HepG2 (cell line): ENCODE measurements at regions not wholly inside any gene's neighbourhood (a gene's known extent, or its start where the extent isn't known, plus 50 kb on each side); places are given as distances from the start of the nearest gene placed in this dataset.

Experiments
- ATAC-seq: fragments of 200-7000 bp; cut with Tn5 transposase; 3 replicates; pipeline ENCODE4 v1.9.1; 2020; ENCODE audit warnings: mild to moderate bottlenecking, moderate library complexity
- BruUV-seq: library from RNA; stranded (reverse); fragments of 400-500 nt; replicated peaks from 2 replicates; lab custom pipeline; 2021; lab: Mats Ljungman, UMichigan
- CTCF ChIA-PET: fragments of 300-600 bp; formaldehyde crosslinking; extraction: SDS; loops from one replicate; lab custom pipeline; 2021; ENCODE audit warnings: low total read pairs, inconsistent platforms, low intra/inter-chr PET ratio; lab: Yijun Ruan, JAX
- POLR2A ChIA-PET: fragments of 350-600 bp; sonication (Branson Sonifier 250); formaldehyde crosslinking; loops from one replicate; lab custom pipeline; 2020; ENCODE audit warnings: antibody characterized with exemption, inconsistent platforms; lab: Yijun Ruan, JAX
- DNase-seq: peaks from one replicate; pipeline ENCODE4 v3.0.0-alpha.2; 2015; ENCODE audit warnings: low spot score
- FAIRE-seq: peaks from 3 replicates; lab custom pipeline; 2011; peaks lifted over from hg19 to GRCh38; lab: Jason Lieb, UNC
- H2AFZ ChIP-seq: one replicate; pipeline ENCODE4 v1.6.1; 2011; ENCODE audit warnings: low read length, inconsistent platforms
- H3K27ac ChIP-seq: fragments of 300-600 bp; 3 replicates; pipeline ENCODE4 v1.8.0; 2011; ENCODE audit warnings: mixed run types, mild to moderate bottlenecking, mixed read lengths, low read length, inconsistent platforms; ENCODE audit not compliant: insufficient read depth; ENCODE audit errors: extremely low read length
- H3K27me3 ChIP-seq, 2 experiments: fragments of 200-600 bp in 1 of 2; 2 replicates in 1 of 2; 3 replicates in 1 of 2; pipeline versions ENCODE4 v1.6.0 to v1.8.0; 2011; ENCODE audit warnings: low read length in 2 of 2, mild to moderate bottlenecking in 2 of 2, moderate library complexity in 2 of 2, inconsistent platforms in 1 of 2; ENCODE audit not compliant: insufficient read depth in 2 of 2, control insufficient read depth in 1 of 2
- H3K36me3 ChIP-seq, 2 experiments: fragments of 200-600 bp in 1 of 2; replicated peaks in 1 of 2; 2 replicates in 1 of 2; 3 replicates in 1 of 2; pipeline versions ENCODE4 v1.5.1 to v1.8.0; 2011; ENCODE audit warnings: low read length in 2 of 2, inconsistent platforms in 1 of 2; ENCODE audit not compliant: insufficient read depth in 2 of 2, control insufficient read depth in 1 of 2
- H3K4me1 ChIP-seq: 2 replicates; pipeline ENCODE4 v1.5.1; 2012; ENCODE audit warnings: low read length, inconsistent platforms; ENCODE audit not compliant: insufficient read depth
- H3K4me2 ChIP-seq: 2 replicates; pipeline ENCODE4 v1.6.0; 2011; ENCODE audit warnings: low read depth, low read length, inconsistent platforms
- H3K4me3 ChIP-seq, 3 experiments: fragments of 200-600 bp in 1 of 3; sonication (generic), shearing (Covaris generic) in 1 of 3; replicated peaks in 1 of 3; 2 replicates each; pipeline ENCODE4 v1.5.1; 2011 to 2016; ENCODE audit warnings: low read length in 3 of 3, inconsistent platforms in 2 of 3, low read depth in 2 of 3, mild to moderate bottlenecking in 2 of 3, control low read depth in 1 of 3, mixed read lengths in 1 of 3; ENCODE audit not compliant: insufficient read depth in 1 of 3
- H3K79me2 ChIP-seq: one replicate; pipeline ENCODE4 v1.6.1; 2011; ENCODE audit warnings: low read length, inconsistent platforms; ENCODE audit not compliant: insufficient read depth
- H3K9ac ChIP-seq: 2 replicates; pipeline ENCODE4 v1.6.0; 2011; ENCODE audit warnings: mild to moderate bottlenecking, low read depth, low read length, inconsistent platforms; ENCODE audit not compliant: insufficient read depth
- H3K9me3 ChIP-seq: 2 replicates; pipeline ENCODE4 v1.5.1; 2012; ENCODE audit warnings: mild to moderate bottlenecking, low read length
- H4K20me1 ChIP-seq: 2 replicates; pipeline ENCODE4 v1.6.0; 2011; ENCODE audit warnings: inconsistent platforms, mild to moderate bottlenecking, low read length, moderate library complexity; ENCODE audit not compliant: insufficient read depth
- BORCS8-MEF2B ChIP-seq: sonication (generic); formaldehyde crosslinking; IDR thresholded peaks from 2 replicates; pipeline ENCODE4 v1.8.0; 2022; ENCODE audit warnings: mild to moderate bottlenecking, missing genetic modification reagents
- CREB1 ChIP-seq, 2 experiments: fragments of 450-650 bp in 1 of 2; IDR thresholded peaks; 2 replicates each; pipeline ENCODE4 v1.6.1; 2016 to 2017; ENCODE audit warnings: control low read depth in 1 of 2, mild to moderate bottlenecking in 1 of 2, missing compliant biosample characterization in 1 of 2, missing genetic modification characterization in 1 of 2
- EED ChIP-seq: sonication (generic); formaldehyde crosslinking; IDR thresholded peaks from 2 replicates; pipeline ENCODE4 v1.5.0; 2020; ENCODE audit warnings: mild to moderate bottlenecking, missing genetic modification reagents
- IKZF1 ChIP-seq: fragments of 450-650 bp; IDR thresholded peaks from 2 replicates; pipeline ENCODE4 v1.7.1; 2016
- NBN ChIP-seq: fragments of 450-650 bp; conservative IDR thresholded peaks from 2 replicates; pipeline ENCODE4 v1.6.1; 2017
- SP1 ChIP-seq, 2 experiments: fragments of 450-650 bp in 1 of 2; sonication (generic) in 1 of 2; formaldehyde crosslinking in 1 of 2; IDR thresholded peaks; 2 replicates each; pipeline versions ENCODE4 v1.4.0 to v1.6.1; 2016 to 2020; ENCODE audit warnings: missing genetic modification reagents in 1 of 2
- SRF ChIP-seq: IDR thresholded peaks from 2 replicates; pipeline ENCODE4 v1.6.1; 2011; ENCODE audit warnings: mild to moderate bottlenecking, low read depth, low read length, moderate library complexity
- STAT6 ChIP-seq: sonication (generic); formaldehyde crosslinking; IDR thresholded peaks from 2 replicates; pipeline ENCODE4 v1.4.0; 2020; ENCODE audit warnings: missing genetic modification reagents, mild to moderate bottlenecking, borderline replicate concordance
- U2AF1 ChIP-seq: fragments of 200-400 bp; formaldehyde crosslinking; optimal IDR thresholded peaks from 2 replicates; pipeline ENCODE3; 2017; ENCODE audit warnings: mild to moderate bottlenecking, low read depth, low read length
- U2AF2 ChIP-seq: fragments of 200-400 bp; formaldehyde crosslinking; IDR thresholded peaks from 2 replicates; pipeline ENCODE4 v1.6.1; 2017; ENCODE audit warnings: low read depth, mild to moderate bottlenecking, low read length
- ZNF512 ChIP-seq: sonication (generic); formaldehyde crosslinking; IDR thresholded peaks from 2 replicates; pipeline ENCODE4 v1.4.0; 2020; ENCODE audit warnings: mild to moderate bottlenecking, missing genetic modification reagents
- WGBS: methylation state at CpG from one replicate; pipeline ENCODE4 v1.1.6; 2017; ENCODE audit warnings: low lambda C conversion rate; 5-methylcytosine and 5-hydroxymethylcytosine counted together
- in situ Hi-C: cut with HindIII; loops from 2 replicates; pipeline ENCODE4 v1.10.0; 2017; ENCODE audit warnings: low pct_unique_long_range_greater_than_20kb; ENCODE audit not compliant: extremely low pct_ligation_motif_present
- intact Hi-C: fragments of 100-400 bp; cut with micrococcal nuclease; formaldehyde crosslinking; loops from one replicate; pipeline ENCODE4 v1.10.0; 2022; ENCODE audit not compliant: unreplicated experiment
- TF ChIP-seq, protein P1 (sequence below): sonication (generic); formaldehyde crosslinking; IDR thresholded peaks from 2 replicates; pipeline ENCODE4 v1.8.1; 2023; ENCODE audit warnings: mild to moderate bottlenecking, moderate library complexity, missing genetic modification reagents

DNA sequence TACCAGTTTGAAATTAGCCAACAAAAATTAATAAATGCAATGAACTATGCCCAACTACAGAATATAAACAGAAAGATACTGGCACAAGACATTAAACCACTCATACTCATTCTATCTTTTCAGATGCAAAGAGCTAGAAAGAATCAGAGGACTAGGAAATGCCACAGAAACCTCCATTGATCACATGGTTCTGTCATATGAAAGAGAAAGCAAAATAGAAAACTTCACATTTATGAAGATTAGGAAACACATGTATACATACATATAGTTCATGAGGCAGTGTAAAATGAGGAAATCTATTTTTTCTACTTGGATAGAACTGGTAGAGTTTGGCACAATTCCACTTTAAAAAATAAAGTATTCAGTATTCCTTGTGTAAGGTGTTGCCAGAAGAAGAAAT, 275.1 kb upstream of the PTGER4 start:
- POLR2A ChIA-PET: no interaction called here
- FAIRE-seq (no peak), ATAC-seq (no peak)

DNA sequence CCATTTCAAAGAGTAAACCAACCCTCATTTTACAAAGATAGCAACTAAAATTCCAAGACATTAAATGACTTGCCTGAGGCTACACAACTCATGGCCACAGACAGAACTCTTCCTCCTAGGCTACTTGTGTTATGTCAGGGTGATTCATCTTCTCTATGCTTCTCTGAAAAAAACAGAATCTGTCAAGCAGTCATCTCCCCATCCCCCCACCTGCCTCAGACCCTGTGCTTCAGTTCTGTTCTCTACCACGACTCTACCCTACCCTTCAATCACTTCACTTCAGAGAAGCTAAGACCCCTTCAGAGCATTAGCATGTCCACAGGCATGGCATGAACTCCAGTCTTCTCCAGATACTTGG, 277.7 kb upstream of the PTGER4 start:
- 0% methylated on average over 1 of the region's 1 CpG for WGBS
- no peaks in the 10 kb centered on the region for H3K9me3 ChIP-seq
- no peak for DNase-seq
- H3K9ac ChIP-seq: no peak overlapping the region
- H4K20me1 ChIP-seq: no peaks in the 10 kb centered on the region
- BruUV-seq: no TSS peak
- in situ Hi-C loops: no loop called here
- ChIA-PET POLR2A (no interaction called here), CTCF (no interaction called here)
- no peak overlapping the region for H3K4me3 ChIP-seq
- peaks cover 20% of the 10 kb centered on the region for H3K4me1 ChIP-seq
- FAIRE-seq: no peak
- no peaks in the 10 kb centered on the region for H3K79me2 ChIP-seq
- H3K27ac ChIP-seq: no peak overlapping the region
- no peak overlapping the region for H2AFZ ChIP-seq
- H3K27me3 ChIP-seq: no peaks in the 10 kb centered on the region
- intact Hi-C loops: no loop called here
- no peak overlapping the region for H3K4me2 ChIP-seq
- H3K36me3 ChIP-seq: no peaks in the 10 kb centered on the region
- no peak for ATAC-seq
- TF ChIP-seq ZNF512 (CRISPR knock-in tag): no peak
- TF ChIP-seq SP1 (IDR thresholded peaks at IDR 0.05): no peak
- TF ChIP-seq SP1 (CRISPR knock-in tag; IDR thresholded peaks at IDR 0.05): no peak
- TF ChIP-seq EED: no peak
- TF ChIP-seq STAT6 (CRISPR knock-in tag): no peak
- TF ChIP-seq, protein P1, sequence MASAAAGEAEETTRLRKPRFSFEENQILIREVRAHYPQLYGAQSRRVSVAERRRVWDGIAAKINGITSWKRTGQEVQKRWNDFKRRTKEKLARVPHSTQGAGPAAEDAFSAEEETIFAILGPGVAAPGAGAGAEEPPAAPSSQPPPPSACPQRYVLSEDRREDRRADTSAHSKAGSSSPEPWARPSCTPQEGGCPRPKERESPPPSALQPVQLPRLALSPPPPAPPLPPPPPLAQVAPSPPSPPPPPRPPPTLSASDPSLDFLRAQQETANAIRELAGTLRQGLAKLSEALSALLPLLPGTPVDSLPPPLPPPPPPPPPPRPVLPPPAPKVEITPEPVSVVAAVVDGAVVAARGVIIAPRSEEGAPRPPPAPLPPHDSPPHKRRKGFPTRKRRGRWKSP (CRISPR knock-in tag): no peak
- TF ChIP-seq U2AF1: no peak
- TF ChIP-seq NBN: no peak
- no peak for TF ChIP-seq BORCS8-MEF2B (CRISPR knock-in tag)
- TF ChIP-seq IKZF1: no peak
- TF ChIP-seq SRF: no peak
- no peak for TF ChIP-seq CREB1 (IDR thresholded peaks at IDR 0.05)
- no peak for TF ChIP-seq CREB1 (CRISPR knock-in tag; IDR thresholded peaks at IDR 0.05)
- no peak for TF ChIP-seq U2AF2

More for the DNA sequence above, 275.1 kb upstream of the PTGER4 start:
- CTCF ChIA-PET: no interaction called here
- intact Hi-C loops (no loop called here), in situ Hi-C loops (no loop called here)
- TF ChIP-seq, protein P1 (CRISPR knock-in tag): no peak
- Histone ChIP-seq H3K4me1 (peaks cover 27% of the 10 kb centered on the region), H3K4me2 (no peak overlapping the region), H4K20me1 (no peaks in the 10 kb centered on the region), H3K4me3 (no peak overlapping the region), H3K79me2 (no peaks in the 10 kb centered on the region), H3K9ac (no peak overlapping the region), H3K9me3 (no peaks in the 10 kb centered on the region), H2AFZ (no peak overlapping the region), H3K27ac (no peak overlapping the region), H3K36me3 (no peaks in the 10 kb centered on the region), H3K27me3 (no peaks in the 10 kb centered on the region)
- no TSS peak for BruUV-seq
- no peak for DNase-seq
